Fibroblast of lung (primary cell): ENCODE measurements at regions not wholly inside any gene's neighbourhood (a gene's known extent, or its start where the extent isn't known, plus 50 kb on each side); places are given as distances from the start of the nearest gene placed in this dataset.

Experiments
- DNase-seq, 2 donors: peaks; one replicate each; pipeline versions ENCODE4 v3.0.0 to v3.0.0-alpha.2; 2010; ENCODE audit warnings: low read depth in 2 of 2
- H2AFZ ChIP-seq: 2 replicates; pipeline ENCODE4 v1.5.1; 2012; ENCODE audit warnings: low read length, control low read depth, inconsistent platforms
- H3K27ac ChIP-seq: 2 replicates; pipeline ENCODE4 v1.5.1; 2011; ENCODE audit warnings: low read length, control low read depth; ENCODE audit not compliant: insufficient read depth
- H3K27me3 ChIP-seq: 2 replicates; pipeline ENCODE4 v1.5.1; 2011; ENCODE audit warnings: mild to moderate bottlenecking, low read length; ENCODE audit not compliant: control insufficient read depth, insufficient read depth
- H3K36me3 ChIP-seq: 2 replicates; pipeline ENCODE4 v1.5.1; 2011; ENCODE audit warnings: low read length; ENCODE audit not compliant: control insufficient read depth, insufficient read depth
- H3K4me1 ChIP-seq: 2 replicates; pipeline ENCODE4 v1.5.1; 2011; ENCODE audit warnings: low read length; ENCODE audit not compliant: control insufficient read depth, insufficient read depth; ENCODE audit errors: extremely low read depth
- H3K4me2 ChIP-seq: 2 replicates; pipeline ENCODE4 v1.5.1; 2011; ENCODE audit warnings: low read length, control low read depth; ENCODE audit not compliant: insufficient read depth; ENCODE audit errors: extremely low read depth
- H3K4me3 ChIP-seq, 4 experiments: fragments of 200-600 bp in 1 of 4; sonication (generic) in 1 of 4; replicated peaks in 1 of 4; 2 replicates each; pipeline ENCODE4 v1.5.1; 2011 to 2016; ENCODE audit warnings: low read length in 4 of 4, low read depth in 3 of 4, mild to moderate bottlenecking in 3 of 4, control low read depth in 2 of 4, inconsistent platforms in 1 of 4, mixed read lengths in 1 of 4; ENCODE audit not compliant: insufficient read depth in 1 of 4; ENCODE audit errors: control extremely low read depth in 1 of 4
- H3K79me2 ChIP-seq: 2 replicates; pipeline ENCODE4 v1.5.1; 2012; ENCODE audit warnings: mild to moderate bottlenecking, low read length, inconsistent platforms; ENCODE audit not compliant: control insufficient read depth, insufficient read depth
- H3K9ac ChIP-seq: 2 replicates; pipeline ENCODE4 v1.5.1; 2011; ENCODE audit warnings: mild to moderate bottlenecking, low read length, control low read depth; ENCODE audit not compliant: insufficient read depth
- H3K9me3 ChIP-seq: 2 replicates; pipeline ENCODE4 v1.5.1; 2012; ENCODE audit warnings: low read depth, low read length; ENCODE audit not compliant: control insufficient read depth, insufficient read depth
- H4K20me1 ChIP-seq: 2 replicates; pipeline ENCODE4 v1.5.1; 2011; ENCODE audit warnings: low read length; ENCODE audit not compliant: control insufficient read depth, insufficient read depth; ENCODE audit errors: extremely low read depth
- EZH2 ChIP-seq: IDR thresholded peaks from 2 replicates; pipeline ENCODE4 v1.5.1; 2012; ENCODE audit warnings: low read length, control low read depth, mild to moderate bottlenecking; ENCODE audit errors: missing control alignments
- TF ChIP-seq, protein P1 (sequence below), 2 donors: IDR thresholded peaks in 1 of 2; conservative IDR thresholded peaks in 1 of 2; 1 replicate in 1 of 2; 2 replicates in 1 of 2; pipeline ENCODE4 v1.5.1; 2011 to 2012; ENCODE audit warnings: low read length in 2 of 2, control low read depth in 1 of 2, inconsistent platforms in 1 of 2, low read depth in 1 of 2, mild to moderate bottlenecking in 1 of 2

DNA sequence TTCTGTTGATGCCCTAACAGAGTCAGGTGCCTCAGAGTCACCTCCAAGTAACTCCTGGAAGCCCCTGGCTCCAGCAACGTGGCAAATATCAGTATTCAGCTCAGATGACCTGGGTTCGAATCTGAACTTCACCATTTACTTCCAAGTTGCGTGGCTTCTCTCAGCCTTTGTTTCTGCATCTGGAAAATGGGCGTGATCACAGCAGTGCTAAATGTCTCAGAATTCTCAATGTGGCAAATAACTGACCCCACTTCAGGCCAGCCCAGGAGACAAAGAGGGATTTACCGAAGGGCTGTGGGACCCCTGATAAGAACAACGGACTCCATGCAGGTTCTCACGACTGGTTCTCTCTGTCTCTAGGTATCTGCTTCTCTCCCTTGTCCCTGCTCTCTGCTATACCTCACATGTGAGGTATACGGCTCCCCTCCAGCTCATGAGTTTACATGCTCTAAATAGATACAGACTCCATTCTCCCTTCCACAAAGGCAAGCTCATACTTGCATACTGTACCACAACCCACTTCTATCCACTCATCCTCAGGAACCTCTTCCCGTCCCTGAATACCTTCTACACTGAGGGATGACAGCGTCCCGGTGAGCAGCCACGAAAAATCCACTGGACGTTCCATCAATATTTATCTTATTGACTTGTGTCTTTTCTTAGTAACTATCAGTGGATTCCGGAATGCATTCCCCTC is 84.1 kb downstream of the SNX5 start:
- H3K36me3 ChIP-seq: no peaks in the 10 kb centered on the region
- no peak overlapping the region for H3K27ac ChIP-seq
- no peak overlapping the region for H3K9ac ChIP-seq
- no peaks in the 10 kb centered on the region for H3K9me3 ChIP-seq
- H3K4me1 ChIP-seq: no peaks in the 10 kb centered on the region
- H2AFZ ChIP-seq: no peak overlapping the region
- no peaks in the 10 kb centered on the region for H3K79me2 ChIP-seq
- H3K4me2 ChIP-seq: no peak overlapping the region
- no peak for TF ChIP-seq EZH2
- TF ChIP-seq, protein P1, sequence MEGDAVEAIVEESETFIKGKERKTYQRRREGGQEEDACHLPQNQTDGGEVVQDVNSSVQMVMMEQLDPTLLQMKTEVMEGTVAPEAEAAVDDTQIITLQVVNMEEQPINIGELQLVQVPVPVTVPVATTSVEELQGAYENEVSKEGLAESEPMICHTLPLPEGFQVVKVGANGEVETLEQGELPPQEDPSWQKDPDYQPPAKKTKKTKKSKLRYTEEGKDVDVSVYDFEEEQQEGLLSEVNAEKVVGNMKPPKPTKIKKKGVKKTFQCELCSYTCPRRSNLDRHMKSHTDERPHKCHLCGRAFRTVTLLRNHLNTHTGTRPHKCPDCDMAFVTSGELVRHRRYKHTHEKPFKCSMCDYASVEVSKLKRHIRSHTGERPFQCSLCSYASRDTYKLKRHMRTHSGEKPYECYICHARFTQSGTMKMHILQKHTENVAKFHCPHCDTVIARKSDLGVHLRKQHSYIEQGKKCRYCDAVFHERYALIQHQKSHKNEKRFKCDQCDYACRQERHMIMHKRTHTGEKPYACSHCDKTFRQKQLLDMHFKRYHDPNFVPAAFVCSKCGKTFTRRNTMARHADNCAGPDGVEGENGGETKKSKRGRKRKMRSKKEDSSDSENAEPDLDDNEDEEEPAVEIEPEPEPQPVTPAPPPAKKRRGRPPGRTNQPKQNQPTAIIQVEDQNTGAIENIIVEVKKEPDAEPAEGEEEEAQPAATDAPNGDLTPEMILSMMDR (conservative IDR thresholded peaks at IDR 0.05 in 1 of 2, IDR thresholded peaks at IDR 0.05 in 1 of 2; ENCODE audit: low read depth in 1 of 2, low read length in 2 of 2): no peak
- H3K27me3 ChIP-seq: no peaks in the 10 kb centered on the region
- no peak for DNase-seq
- no peak overlapping the region for H3K4me3 ChIP-seq
- no peaks in the 10 kb centered on the region for H4K20me1 ChIP-seq

DNA sequence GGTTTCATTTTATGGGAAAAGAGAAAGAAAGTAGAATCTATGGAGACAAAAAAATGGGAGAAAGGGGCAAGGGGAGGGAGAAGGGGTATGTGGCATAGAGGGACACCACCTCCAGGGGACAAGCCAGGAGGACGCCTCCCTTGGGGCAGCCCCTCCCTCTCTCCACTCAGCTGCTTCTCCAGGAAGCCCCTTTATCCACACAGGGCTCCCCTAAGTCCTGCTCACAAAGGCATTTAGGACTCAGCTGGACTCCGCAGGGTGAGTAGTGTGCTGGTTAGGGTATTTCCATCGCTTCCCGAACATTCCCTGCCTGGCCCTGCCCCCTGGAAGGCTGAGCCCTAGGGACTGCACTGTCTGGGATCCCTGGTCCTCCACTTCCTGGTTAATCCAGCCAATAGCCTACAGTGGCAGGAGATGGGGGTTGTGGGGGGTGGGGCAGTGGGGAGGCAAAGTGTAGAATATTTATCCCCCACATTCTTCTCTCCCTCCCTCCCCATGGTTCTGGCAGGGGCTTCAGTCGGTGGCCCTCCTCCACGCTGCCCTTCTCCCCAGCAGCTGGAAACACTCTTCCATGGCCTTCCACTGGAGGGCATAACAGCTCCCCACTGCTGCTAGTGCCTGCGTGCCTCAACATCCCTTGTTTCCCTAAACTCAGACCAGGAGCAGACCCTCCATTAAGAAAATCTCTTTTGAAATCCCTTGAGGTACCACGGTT is 84.8 kb downstream of the SNX5 start:
- Histone ChIP-seq H3K9ac (no peak overlapping the region), H4K20me1 (no peaks in the 10 kb centered on the region), H3K4me2 (no peak overlapping the region), H3K36me3 (no peaks in the 10 kb centered on the region), H3K4me3 (no peak overlapping the region), H3K79me2 (no peaks in the 10 kb centered on the region), H3K9me3 (no peaks in the 10 kb centered on the region), H3K27me3 (no peaks in the 10 kb centered on the region), H2AFZ (no peak overlapping the region), H3K27ac (no peak overlapping the region), H3K4me1 (no peaks in the 10 kb centered on the region)
- no peak for DNase-seq
- TF ChIP-seq, protein P1 (conservative IDR thresholded peaks at IDR 0.05 in 1 of 2, IDR thresholded peaks at IDR 0.05 in 1 of 2; ENCODE audit: low read depth in 1 of 2, low read length in 2 of 2): peak in 1 of 2 donors; percentile 11
- no peak for TF ChIP-seq EZH2

DNA sequence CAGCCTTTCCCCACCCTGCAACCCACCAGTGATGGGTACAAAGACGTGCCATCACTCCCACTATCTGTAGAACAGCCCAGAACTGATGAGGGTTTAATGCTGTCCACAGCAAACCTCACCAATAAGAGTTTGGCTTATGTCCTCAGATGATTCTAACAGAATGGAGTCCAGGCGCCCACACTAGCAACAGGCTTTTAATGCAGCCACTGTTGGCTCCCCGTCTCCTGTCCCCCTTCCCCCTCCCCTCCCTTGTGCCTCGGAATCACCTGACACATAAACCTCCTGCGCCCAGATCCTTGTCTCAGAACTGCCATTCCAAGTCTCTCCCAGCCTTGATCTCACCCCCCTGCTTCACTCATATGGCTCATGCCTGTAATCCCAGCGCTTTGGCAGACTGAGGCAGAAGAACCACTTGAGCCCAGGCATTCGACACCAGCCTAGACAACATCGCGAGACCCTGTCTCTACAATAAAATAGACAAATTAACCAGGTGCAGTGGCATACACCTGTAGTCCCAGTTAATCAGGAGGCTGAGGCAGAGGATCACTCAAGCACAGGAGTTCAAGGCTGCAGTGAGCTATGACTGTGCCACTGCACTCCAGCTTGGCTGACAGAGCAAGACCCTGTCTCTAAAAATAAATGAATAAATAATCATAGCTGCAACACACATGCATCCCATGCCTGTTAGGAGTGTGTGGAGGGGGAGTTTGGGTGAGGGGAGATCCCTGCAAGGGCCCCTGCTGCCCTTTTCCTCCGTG is 85.6 kb downstream of the SNX5 start:
- no peaks in the 10 kb centered on the region for H3K36me3 ChIP-seq
- no peak overlapping the region for H2AFZ ChIP-seq
- no peaks in the 10 kb centered on the region for H4K20me1 ChIP-seq
- H3K27ac ChIP-seq: no peak overlapping the region
- DNase-seq: no peak
- no peaks in the 10 kb centered on the region for H3K79me2 ChIP-seq
- no peak overlapping the region for H3K4me2 ChIP-seq
- no peaks in the 10 kb centered on the region for H3K4me1 ChIP-seq
- no peaks in the 10 kb centered on the region for H3K9me3 ChIP-seq
- TF ChIP-seq, protein P1 (conservative IDR thresholded peaks at IDR 0.05 in 1 of 2, IDR thresholded peaks at IDR 0.05 in 1 of 2; ENCODE audit: low read depth in 1 of 2, low read length in 2 of 2): no peak
- no peak for TF ChIP-seq EZH2
- H3K9ac ChIP-seq: no peak overlapping the region
- H3K4me3 ChIP-seq: no peak overlapping the region
- H3K27me3 ChIP-seq: no peaks in the 10 kb centered on the region
